Panc1 (cell line): ENCODE measurements at regions not wholly inside any gene's neighbourhood (a gene's known extent, or its start where the extent isn't known, plus 50 kb on each side); places are given as distances from the start of the nearest gene placed in this dataset.

Source experiments
- TF ChIP-seq, protein P1 (sequence below): fragments of 450-650 bp; IDR thresholded peaks from 2 replicates; pipeline ENCODE4 v1.5.1; 2017; ENCODE audit warnings: mild to moderate bottlenecking
- TF ChIP-seq, protein P2 (sequence below), 2 experiments: IDR thresholded peaks; 2 replicates each; pipeline ENCODE4 v1.6.1; 2011 to 2012; ENCODE audit warnings: low read depth in 2 of 2, control low read depth in 1 of 2, low read length in 1 of 2, mild to moderate bottlenecking in 1 of 2, moderate library complexity in 1 of 2; ENCODE audit not compliant: insufficient read depth in 1 of 2

DNA sequence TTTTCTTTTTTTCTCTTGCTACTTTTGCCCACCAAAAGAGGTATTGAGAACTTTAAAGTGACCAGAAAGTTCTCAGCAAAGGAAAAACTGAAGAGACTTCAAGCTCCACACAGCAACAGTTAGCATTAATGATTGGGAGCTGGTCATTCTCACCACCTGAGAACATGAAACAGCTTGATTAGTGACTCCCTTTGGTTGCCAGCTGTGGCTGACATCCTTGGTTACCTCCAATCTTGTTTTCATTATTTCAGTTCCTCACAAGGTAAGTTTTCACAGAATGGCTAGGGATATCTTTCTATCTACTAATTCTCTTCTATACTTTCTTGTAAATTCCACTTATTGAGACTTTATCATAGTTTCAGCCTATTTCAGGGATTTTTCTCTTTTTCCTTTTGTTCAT, 427.9 kb downstream of the QKI start:
- TF ChIP-seq, protein P1, sequence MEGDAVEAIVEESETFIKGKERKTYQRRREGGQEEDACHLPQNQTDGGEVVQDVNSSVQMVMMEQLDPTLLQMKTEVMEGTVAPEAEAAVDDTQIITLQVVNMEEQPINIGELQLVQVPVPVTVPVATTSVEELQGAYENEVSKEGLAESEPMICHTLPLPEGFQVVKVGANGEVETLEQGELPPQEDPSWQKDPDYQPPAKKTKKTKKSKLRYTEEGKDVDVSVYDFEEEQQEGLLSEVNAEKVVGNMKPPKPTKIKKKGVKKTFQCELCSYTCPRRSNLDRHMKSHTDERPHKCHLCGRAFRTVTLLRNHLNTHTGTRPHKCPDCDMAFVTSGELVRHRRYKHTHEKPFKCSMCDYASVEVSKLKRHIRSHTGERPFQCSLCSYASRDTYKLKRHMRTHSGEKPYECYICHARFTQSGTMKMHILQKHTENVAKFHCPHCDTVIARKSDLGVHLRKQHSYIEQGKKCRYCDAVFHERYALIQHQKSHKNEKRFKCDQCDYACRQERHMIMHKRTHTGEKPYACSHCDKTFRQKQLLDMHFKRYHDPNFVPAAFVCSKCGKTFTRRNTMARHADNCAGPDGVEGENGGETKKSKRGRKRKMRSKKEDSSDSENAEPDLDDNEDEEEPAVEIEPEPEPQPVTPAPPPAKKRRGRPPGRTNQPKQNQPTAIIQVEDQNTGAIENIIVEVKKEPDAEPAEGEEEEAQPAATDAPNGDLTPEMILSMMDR = no peak
- TF ChIP-seq, protein P2, sequence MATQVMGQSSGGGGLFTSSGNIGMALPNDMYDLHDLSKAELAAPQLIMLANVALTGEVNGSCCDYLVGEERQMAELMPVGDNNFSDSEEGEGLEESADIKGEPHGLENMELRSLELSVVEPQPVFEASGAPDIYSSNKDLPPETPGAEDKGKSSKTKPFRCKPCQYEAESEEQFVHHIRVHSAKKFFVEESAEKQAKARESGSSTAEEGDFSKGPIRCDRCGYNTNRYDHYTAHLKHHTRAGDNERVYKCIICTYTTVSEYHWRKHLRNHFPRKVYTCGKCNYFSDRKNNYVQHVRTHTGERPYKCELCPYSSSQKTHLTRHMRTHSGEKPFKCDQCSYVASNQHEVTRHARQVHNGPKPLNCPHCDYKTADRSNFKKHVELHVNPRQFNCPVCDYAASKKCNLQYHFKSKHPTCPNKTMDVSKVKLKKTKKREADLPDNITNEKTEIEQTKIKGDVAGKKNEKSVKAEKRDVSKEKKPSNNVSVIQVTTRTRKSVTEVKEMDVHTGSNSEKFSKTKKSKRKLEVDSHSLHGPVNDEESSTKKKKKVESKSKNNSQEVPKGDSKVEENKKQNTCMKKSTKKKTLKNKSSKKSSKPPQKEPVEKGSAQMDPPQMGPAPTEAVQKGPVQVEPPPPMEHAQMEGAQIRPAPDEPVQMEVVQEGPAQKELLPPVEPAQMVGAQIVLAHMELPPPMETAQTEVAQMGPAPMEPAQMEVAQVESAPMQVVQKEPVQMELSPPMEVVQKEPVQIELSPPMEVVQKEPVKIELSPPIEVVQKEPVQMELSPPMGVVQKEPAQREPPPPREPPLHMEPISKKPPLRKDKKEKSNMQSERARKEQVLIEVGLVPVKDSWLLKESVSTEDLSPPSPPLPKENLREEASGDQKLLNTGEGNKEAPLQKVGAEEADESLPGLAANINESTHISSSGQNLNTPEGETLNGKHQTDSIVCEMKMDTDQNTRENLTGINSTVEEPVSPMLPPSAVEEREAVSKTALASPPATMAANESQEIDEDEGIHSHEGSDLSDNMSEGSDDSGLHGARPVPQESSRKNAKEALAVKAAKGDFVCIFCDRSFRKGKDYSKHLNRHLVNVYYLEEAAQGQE (IDR thresholded peaks at IDR 0.05; ENCODE audit: insufficient read depth in 1 of 2, low read depth in 2 of 2, low read length in 1 of 2) = no peak
